Testis (tissue), 2 donors: ENCODE measurements at regions not wholly inside any gene's neighbourhood (a gene's known extent, or its start where the extent isn't known, plus 50 kb on each side); places are given as distances from the start of the nearest gene placed in this dataset.

ENCODE experiments used
- DNase-seq: peaks from one replicate; pipeline ENCODE4 v3.0.0-alpha.2; 2019
- H3K27ac ChIP-seq, 2 donors: fragments of 200-600 bp; sonication (generic); one replicate each; pipeline ENCODE4 v1.5.1; 2019
- H3K27me3 ChIP-seq: fragments of 200-600 bp; sonication (generic); one replicate; pipeline ENCODE4 v1.5.1; 2019
- H3K36me3 ChIP-seq: fragments of 200-600 bp; sonication (generic); one replicate; pipeline ENCODE4 v1.5.1; 2017; ENCODE audit warnings: low read depth; ENCODE audit errors: missing control alignments
- H3K4me1 ChIP-seq: fragments of 200-600 bp; sonication (generic); one replicate; pipeline ENCODE4 v1.5.1; 2019
- H3K4me3 ChIP-seq, 2 donors: fragments of 200-600 bp; sonication (generic); one replicate each; pipeline ENCODE4 v1.5.1; 2017 to 2019
- H3K9me3 ChIP-seq: fragments of 200-600 bp; sonication (generic); one replicate; pipeline ENCODE4 v1.5.1; 2017
- CTCF ChIP-seq, 3 experiments: fragments of 450-650 bp in 2 of 3; fragments of 200-600 bp in 1 of 3; sonication (generic) in 1 of 3; IDR thresholded peaks; one replicate each; pipeline ENCODE4 v1.5.1; 2016 to 2019; ENCODE audit warnings: antibody characterized with exemption in 3 of 3, mild to moderate bottlenecking in 2 of 3, moderate library complexity in 1 of 3
- POLR2A ChIP-seq: fragments of 450-650 bp; IDR thresholded peaks from one replicate; pipeline ENCODE4 v1.6.1; 2017; ENCODE audit warnings: antibody characterized with exemption, mild to moderate bottlenecking, moderate library complexity
- WGBS, 2 donors: methylation state at CpG; one replicate each; pipeline ENCODE4 v1.1.5; 2018; 5-methylcytosine and 5-hydroxymethylcytosine counted together
- intact Hi-C: fragments of 100-400 bp; cut with DNase I; formaldehyde crosslinking; loops from one replicate; pipeline ENCODE4 v1.15.1; 2023; ENCODE audit warnings: low total_unique reads

- Histone ChIP-seq H3K27ac (no peak overlapping the region), H3K4me1 (no peaks in the 10 kb centered on the region), H3K27me3 (no peaks in the 10 kb centered on the region), H3K4me3 (no peak overlapping the region), H3K9me3 (no peaks in the 10 kb centered on the region), H3K36me3 (no peaks in the 10 kb centered on the region)
- WGBS, 2 donors = 57 to 59% methylated on average over 13 of the region's 13 CpGs
- intact Hi-C loops = no loop called here
- no peak for DNase-seq
- no peak for TF ChIP-seq CTCF (IDR thresholded peaks at IDR 0.05)
- no peak for TF ChIP-seq POLR2A
These were observed 1298.6 kb downstream of the SI start for GRCh38 chr3:163779396-163780344.

- TF ChIP-seq POLR2A (no peak), CTCF (IDR thresholded peaks at IDR 0.05) (no peak)
- no peak for DNase-seq
- Histone ChIP-seq H3K27ac (no peak overlapping the region), H3K4me1 (no peaks in the 10 kb centered on the region), H3K27me3 (no peaks in the 10 kb centered on the region), H3K36me3 (no peaks in the 10 kb centered on the region), H3K4me3 (no peak overlapping the region), H3K9me3 (no peaks in the 10 kb centered on the region)
- intact Hi-C loops = no loop called here
These were observed 1301.6 kb downstream of the SI start for GRCh38 chr3:163776743-163777142.

GRCh38 chr3:163773136-163773535, 1305.2 kb downstream of the SI start:
- Histone ChIP-seq H3K27me3 (no peaks in the 10 kb centered on the region), H3K36me3 (no peaks in the 10 kb centered on the region), H3K9me3 (no peaks in the 10 kb centered on the region), H3K27ac (no peak overlapping the region), H3K4me3 (no peak overlapping the region), H3K4me1 (no peaks in the 10 kb centered on the region)
- no peak for DNase-seq
- intact Hi-C loops = no loop called here
- TF ChIP-seq CTCF (IDR thresholded peaks at IDR 0.05) (no peak), POLR2A (no peak)

- Histone ChIP-seq H3K4me3 (no peak overlapping the region), H3K27ac (no peak overlapping the region), H3K27me3 (no peaks in the 10 kb centered on the region), H3K36me3 (no peaks in the 10 kb centered on the region), H3K9me3 (no peaks in the 10 kb centered on the region), H3K4me1 (no peaks in the 10 kb centered on the region)
- TF ChIP-seq POLR2A (no peak), CTCF (IDR thresholded peaks at IDR 0.05) (no peak)
- no peak for DNase-seq
- intact Hi-C loops = no loop called here
These were observed 1310.2 kb downstream of the SI start for GRCh38 chr3:163768048-163768447.

- intact Hi-C loops = no loop called here
- Histone ChIP-seq H3K36me3 (no peaks in the 10 kb centered on the region), H3K27me3 (no peaks in the 10 kb centered on the region), H3K9me3 (no peaks in the 10 kb centered on the region), H3K27ac (no peak overlapping the region), H3K4me3 (no peak overlapping the region), H3K4me1 (no peaks in the 10 kb centered on the region)
- TF ChIP-seq CTCF (IDR thresholded peaks at IDR 0.05) = no peak
- no peak for TF ChIP-seq POLR2A
- no peak for DNase-seq
These were observed 1312.2 kb downstream of the SI start for GRCh38 chr3:163766112-163766511.
